GM21526 (cell line): ENCODE measurements at regions not wholly inside any gene's neighbourhood (a gene's known extent, or its start where the extent isn't known, plus 50 kb on each side); places are given as distances from the start of the nearest gene placed in this dataset.
"Not testable (repeated sequence)": the region's sequence is repeated elsewhere in the genome, so short reads cannot be mapped to it uniquely, and the experiment has no call there.

Experiments
- ATAC-seq: cut with Tn5 transposase; IDR thresholded peaks from one replicate; pipeline ENCODE4 v1.9.1; 2021; ENCODE audit warnings: moderate library complexity; ENCODE audit not compliant: unreplicated experiment, low FRiP score

DNA sequence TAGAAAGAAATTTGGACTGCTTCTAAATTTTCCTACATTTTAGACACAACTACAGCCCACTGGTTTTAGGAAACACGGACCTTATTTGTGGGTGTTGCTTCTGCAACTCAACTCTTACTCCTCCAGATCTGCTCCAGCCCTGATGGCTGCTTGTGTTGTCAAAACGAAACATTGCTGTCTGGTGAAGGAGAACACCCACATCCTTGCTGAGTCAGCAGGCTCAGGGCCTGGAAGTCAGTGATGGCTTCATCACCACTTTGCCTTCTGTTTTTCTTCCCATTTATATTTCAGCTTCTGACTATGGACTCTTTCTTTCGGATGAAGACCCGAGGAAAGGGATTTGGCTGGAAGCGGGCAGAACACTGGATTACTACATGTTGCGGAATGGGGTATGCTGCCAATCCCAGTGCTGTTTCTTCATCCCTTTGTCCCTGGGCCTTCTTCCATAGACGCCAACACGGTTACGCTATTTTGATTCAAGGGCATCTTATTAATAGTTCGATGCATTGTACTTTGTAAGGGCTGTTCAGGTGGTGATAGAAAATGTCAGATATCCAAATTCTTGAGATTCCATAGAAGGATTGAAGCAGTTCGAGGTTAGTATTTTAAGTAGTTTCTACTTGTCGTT is 392.6 kb upstream of the TPM1 start:
- ATAC-seq = peak; percentile 80

DNA sequence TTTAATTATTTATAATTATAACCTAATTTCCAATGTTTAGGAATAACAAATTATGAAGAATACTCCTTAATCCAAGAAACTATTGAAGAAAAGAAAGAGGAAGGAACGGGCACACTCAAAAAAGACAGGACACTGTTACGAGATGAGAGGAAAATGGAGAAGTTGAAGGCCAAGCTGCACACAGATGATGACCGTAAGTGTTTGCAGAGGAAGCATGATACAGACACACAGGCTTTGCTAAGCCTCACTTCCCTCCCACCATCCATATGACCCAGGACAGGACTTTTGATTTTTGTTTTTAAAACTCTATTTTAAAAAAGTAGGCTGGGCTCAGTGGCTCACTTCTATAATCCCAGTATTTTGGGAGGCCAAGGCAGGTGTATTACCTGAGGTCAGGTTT is 389.4 kb upstream of the TPM1 start:
- ATAC-seq = no peak

GRCh38 chr15:62656071-62656470 is 386.5 kb upstream of the TPM1 start:
- no peak for ATAC-seq

DNA sequence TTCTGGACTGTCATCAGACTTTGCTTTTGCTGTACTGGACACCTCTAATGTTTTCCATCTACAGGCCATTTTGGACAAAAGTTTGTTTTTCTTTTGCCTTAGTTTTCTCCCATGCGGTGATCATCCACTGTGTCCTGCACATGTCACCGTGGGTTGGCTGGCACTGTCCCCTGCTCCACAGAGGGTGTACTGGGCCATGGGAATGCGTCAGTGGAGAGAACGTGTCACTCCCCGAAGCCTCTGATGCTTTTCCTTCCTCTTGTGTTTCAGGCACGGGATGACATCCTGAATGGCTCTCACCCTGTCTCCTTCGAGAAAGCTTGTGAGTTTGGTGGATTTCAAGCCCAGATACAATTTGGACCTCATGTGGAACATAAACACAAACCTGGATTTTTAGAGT is 385.0 kb upstream of the TPM1 start:
- not testable (repeated sequence) for ATAC-seq

DNA sequence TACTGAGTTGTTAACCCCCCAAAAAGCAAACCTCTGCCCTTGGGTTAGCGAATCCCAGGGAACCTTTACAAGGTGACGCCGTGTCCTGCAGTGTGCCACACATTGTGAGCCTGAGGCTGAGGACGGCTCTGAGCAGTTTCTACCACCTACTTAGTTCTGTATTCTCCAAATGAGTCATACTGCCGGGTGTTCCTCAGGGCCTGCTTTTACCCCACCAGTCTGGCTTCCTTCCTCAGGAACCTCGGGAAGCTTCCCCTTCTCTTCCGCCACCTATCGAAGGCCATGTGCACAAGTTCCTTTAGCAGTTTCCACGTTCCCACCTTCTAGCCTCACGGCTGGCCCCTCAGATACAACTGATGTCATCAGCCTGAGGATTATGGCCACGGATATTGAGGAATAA is 384.0 kb upstream of the TPM1 start:
- peak; percentile 62 for ATAC-seq

GRCh38 chr15:62663547-62663946 is 379.0 kb upstream of the TPM1 start:
- ATAC-seq = no peak

DNA sequence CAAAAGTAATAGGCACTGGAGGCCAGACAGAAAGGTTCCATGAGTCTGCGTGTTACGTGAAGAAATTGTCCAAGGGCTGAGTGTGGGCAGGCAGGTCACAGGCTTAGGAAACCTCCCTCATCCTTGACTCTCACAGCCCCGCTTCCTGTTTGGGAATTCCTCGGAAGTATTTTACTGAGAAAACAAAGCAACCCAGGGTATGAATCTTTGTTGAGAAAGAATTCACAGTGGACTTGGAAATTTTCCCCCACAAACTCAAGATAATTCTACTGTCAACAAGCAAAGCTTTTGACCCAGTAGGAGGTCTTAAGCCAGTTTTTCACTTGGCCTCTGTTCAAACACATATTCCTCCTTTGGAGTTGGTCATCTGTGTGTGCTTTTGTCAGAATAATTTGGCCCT is 377.1 kb upstream of the TPM1 start:
- ATAC-seq = no peak

DNA sequence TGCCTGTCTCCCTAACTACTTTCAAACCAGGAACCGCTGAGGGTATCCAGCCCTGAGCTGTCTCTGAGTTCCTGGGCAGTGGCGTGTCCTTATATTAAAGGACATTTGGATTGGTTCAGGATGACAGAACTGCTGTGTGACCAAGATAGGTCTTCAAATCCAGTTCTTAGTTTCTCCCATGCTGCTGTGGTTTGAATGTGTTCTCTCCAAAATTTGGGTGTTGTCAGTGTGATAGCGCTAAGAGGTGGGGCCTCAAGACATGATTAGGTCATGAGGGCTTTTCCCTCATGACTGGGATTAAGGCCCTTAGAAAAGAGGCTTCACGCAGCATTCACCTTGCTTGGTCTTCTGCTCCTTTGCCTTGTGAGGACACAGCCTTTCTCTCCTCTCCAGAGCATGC is 376.5 kb upstream of the TPM1 start:
- ATAC-seq = no peak

DNA sequence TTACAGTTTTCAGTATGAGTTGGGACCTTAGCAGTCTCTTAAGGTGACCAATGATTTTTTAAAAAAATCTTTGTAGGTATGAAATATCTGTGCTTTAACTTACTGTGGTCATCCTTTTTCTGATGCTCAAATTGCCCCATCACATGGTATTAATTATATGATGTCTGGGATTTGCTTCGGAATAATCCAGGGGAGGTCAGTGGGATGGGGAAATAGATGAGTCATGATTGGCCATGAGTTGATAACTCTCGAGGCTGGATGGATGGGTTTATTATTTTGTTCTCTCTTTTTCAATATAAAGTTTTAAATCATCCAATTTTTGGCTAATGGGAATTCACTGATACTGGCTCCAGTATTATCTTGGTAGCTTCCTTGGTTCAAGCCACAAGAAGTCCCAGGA is 370.3 kb upstream of the TPM1 start:
- ATAC-seq = no peak

GRCh38 chr15:62676891-62677290 is 365.7 kb upstream of the TPM1 start:
- no peak for ATAC-seq

- no peak for ATAC-seq
Measured at GRCh38 chr15:62681939-62682896, 360.3 kb upstream of the TPM1 start.

DNA sequence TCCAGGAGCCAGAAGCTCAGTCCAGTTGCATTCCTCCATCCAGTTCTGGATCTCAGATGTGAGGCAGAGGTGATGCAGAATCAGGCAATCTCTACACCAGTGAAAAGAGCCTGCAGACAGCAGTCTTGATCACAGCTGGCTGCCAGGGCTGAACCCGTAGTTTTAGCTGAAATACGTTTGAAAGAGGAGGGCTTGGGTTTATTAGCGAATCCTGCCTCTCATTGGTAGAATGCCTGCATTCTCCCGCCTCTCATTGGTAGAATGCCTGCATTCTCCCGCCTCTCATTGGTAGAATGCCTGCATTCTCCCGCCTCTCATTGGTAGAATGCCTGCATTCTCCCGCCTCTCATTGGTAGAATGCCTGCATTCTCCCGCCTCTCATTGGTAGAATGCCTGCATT is 359.4 kb upstream of the TPM1 start:
- not testable (repeated sequence) for ATAC-seq

DNA sequence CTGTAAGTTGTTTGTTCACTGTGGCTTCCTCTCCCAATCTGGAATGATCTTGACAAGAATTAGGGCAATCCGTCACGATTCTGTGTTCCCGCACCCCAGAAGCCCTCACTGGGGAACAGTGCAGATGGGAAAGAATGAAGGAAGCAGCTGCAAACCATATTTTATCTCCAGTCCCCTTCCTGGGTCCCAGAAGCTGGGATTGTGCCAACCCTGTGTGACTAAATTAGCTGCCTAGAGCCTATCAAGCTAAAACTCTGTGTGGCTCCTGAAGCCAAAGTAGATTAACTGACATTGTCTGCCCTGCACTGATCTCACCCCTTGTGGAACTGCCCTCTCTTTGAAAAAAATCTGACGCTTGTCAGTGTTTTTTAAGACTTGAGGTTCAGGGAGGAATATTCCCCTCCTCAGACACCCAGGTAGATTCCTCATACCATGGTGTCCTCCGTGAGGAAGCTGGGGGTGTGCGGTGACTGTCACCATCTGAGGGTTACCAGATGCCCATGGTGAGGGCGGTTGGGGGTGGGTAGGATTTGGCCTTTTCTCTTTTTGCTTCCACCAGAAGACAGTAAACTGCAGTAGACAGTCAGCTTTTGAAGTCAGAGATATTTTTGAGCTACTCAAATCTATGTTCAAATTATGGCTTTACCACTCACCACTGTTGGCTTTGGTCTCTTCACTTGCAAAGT is 358.3 kb upstream of the TPM1 start:
- no peak for ATAC-seq

- ATAC-seq = no peak
Measured at GRCh38 chr15:62691008-62691407, 351.5 kb upstream of the TPM1 start.

DNA sequence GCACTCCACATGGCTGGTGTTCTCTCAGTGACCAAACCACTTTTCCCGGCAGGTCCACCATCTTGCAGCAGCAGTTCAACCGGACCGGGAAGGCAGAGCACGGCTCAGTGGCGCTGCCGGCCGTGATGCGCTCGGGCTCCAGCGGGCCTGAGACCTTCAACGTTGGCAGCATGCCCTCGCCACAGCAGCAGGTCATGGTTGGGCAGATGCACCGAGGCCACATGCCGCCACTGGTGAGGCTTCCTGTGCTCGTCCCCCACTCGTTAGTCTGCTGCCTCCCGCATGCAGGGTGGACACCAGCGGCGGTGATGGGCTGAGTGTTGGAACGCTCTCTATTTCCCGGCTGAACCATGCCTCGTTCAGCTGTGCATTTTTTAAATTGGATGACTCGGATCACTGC is 344.9 kb upstream of the TPM1 start:
- no peak for ATAC-seq

- ATAC-seq = no peak
Measured at GRCh38 chr15:62698646-62699045, 343.9 kb upstream of the TPM1 start.

GRCh38 chr15:62706317-62706716 is 336.2 kb upstream of the TPM1 start:
- ATAC-seq = no peak

GRCh38 chr15:62708470-62708869 is 334.1 kb upstream of the TPM1 start:
- ATAC-seq = no peak

- ATAC-seq = no peak
Measured at GRCh38 chr15:62709261-62709660, 333.3 kb upstream of the TPM1 start.

- ATAC-seq = no peak
Measured at GRCh38 chr15:62711691-62712454, 330.7 kb upstream of the TPM1 start.

DNA sequence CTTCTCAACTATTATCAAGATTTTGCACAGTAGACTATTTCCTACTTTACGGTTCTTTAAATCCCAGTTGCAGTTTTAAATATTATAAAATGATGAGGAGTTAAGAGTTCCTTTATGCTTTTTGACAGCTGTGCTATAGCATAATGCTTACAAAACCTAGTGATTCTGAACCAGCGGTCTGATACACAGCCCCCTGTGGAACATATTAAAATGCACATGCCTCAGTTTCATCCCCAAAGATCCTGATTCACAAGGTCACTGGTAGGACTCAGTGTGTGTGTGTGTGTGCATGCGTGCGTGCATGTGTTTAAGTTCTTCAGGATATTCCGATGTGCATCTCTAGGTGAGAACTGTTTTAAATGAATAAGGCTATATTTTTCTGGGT is 330.1 kb upstream of the TPM1 start:
- ATAC-seq = no peak
